OCI-LY3 (cell line): ENCODE measurements at regions not wholly inside any gene's neighbourhood (a gene's known extent, or its start where the extent isn't known, plus 50 kb on each side); places are given as distances from the start of the nearest gene placed in this dataset.

Experiments
- CTCF ChIP-seq: fragments of 200-600, 300-600 bp; sonication (generic); IDR thresholded peaks from 2 replicates; pipeline ENCODE4 v1.5.1; 2014; ENCODE audit warnings: antibody characterized with exemption, low read length, low read depth
- EZH2phosphoT487 ChIP-seq: fragments of 200-600 bp; shearing (Covaris generic); IDR thresholded peaks from 2 replicates; pipeline ENCODE4 v1.6.1; 2018; ENCODE audit warnings: antibody characterized with exemption, mixed run types, low read depth

- TF ChIP-seq CTCF (no peak), EZH2phosphoT487 (no peak)
Measured at GRCh38 chr16:65832679-65833078, 533.8 kb upstream of the CDH5 start.
